PC-9 (cell line): ENCODE measurements at regions not wholly inside any gene's neighbourhood (a gene's known extent, or its start where the extent isn't known, plus 50 kb on each side); places are given as distances from the start of the nearest gene placed in this dataset.

Experiments
- BruUV-seq: library from RNA; stranded (reverse); fragments of 400-500 nt; replicated peaks from 2 replicates; lab custom pipeline; 2021; lab: Mats Ljungman, UMichigan
- CTCF ChIA-PET: fragments of 300-600 bp; sonication (Branson Sonifier 250); formaldehyde crosslinking; loops from one replicate; lab custom pipeline; 2022; ENCODE audit warnings: antibody characterized with exemption; lab: Charles Lee
- POLR2A ChIA-PET: fragments of 300-600 bp; sonication (Branson Sonifier 250); formaldehyde crosslinking; loops from one replicate; lab custom pipeline; 2022; ENCODE audit warnings: antibody characterized with exemption; ENCODE audit not compliant: unreplicated experiment; lab: Charles Lee
- DNase-seq, 2 experiments: peaks; one replicate each; pipeline versions ENCODE4 v3.0.0 to v3.0.0-alpha.2; 2015 to 2022; ENCODE audit warnings: mixed read lengths in 1 of 2
- H2AFZ ChIP-seq: fragments of 200-600 bp; sonication (generic); 2 replicates; pipeline ENCODE4 v1.8.1; 2017; ENCODE audit warnings: antibody characterized with exemption
- H3F3A ChIP-seq: fragments of 200-600 bp; sonication (generic); 2 replicates; pipeline ENCODE4 v1.8.1; 2017; ENCODE audit warnings: antibody characterized with exemption, mild to moderate bottlenecking, low read depth; ENCODE audit not compliant: insufficient read depth
- H3K27ac ChIP-seq: fragments of 200-600 bp; sonication (generic); 2 replicates; pipeline ENCODE4 v1.6.1; 2016; ENCODE audit warnings: mixed run types
- H3K27me3 ChIP-seq: fragments of 200-600 bp; sonication (generic); 2 replicates; pipeline ENCODE4 v1.6.1; 2016; ENCODE audit warnings: low read depth, mixed run types; ENCODE audit not compliant: insufficient read depth
- H3K36me3 ChIP-seq: fragments of 200-600 bp; sonication (generic); 2 replicates; pipeline ENCODE4 v1.6.1; 2016; ENCODE audit warnings: low read depth, mixed run types
- H3K4me1 ChIP-seq: fragments of 200-600 bp; sonication (generic); replicated peaks from 2 replicates; pipeline ENCODE4 v1.6.1; 2016; ENCODE audit warnings: mixed run types; ENCODE audit not compliant: insufficient read depth
- H3K4me2 ChIP-seq: fragments of 200-600 bp; sonication (generic); 2 replicates; pipeline ENCODE4 v1.6.1; 2017; ENCODE audit warnings: mixed run types
- H3K4me3 ChIP-seq: fragments of 200-600 bp; sonication (generic); 2 replicates; pipeline ENCODE4 v1.6.1; 2016; ENCODE audit warnings: mixed run types
- H3K79me2 ChIP-seq: fragments of 200-600 bp; sonication (generic); 2 replicates; pipeline ENCODE4 v1.6.1; 2017; ENCODE audit warnings: low read depth, mixed run types
- H3K9me2 ChIP-seq: fragments of 200-600 bp; sonication (generic); 2 replicates; pipeline ENCODE4 v1.8.1; 2017; ENCODE audit warnings: mild to moderate bottlenecking; ENCODE audit not compliant: insufficient read depth
- H3K9me3 ChIP-seq: fragments of 200-600 bp; sonication (generic); 2 replicates; pipeline ENCODE4 v1.8.1; 2016; ENCODE audit warnings: low read depth; ENCODE audit not compliant: insufficient read depth
- H4K20me1 ChIP-seq: fragments of 200-600 bp; sonication (generic); 2 replicates; pipeline ENCODE4 v1.8.1; 2017; ENCODE audit not compliant: insufficient read depth
- CTCF ChIP-seq: fragments of 200-600 bp; sonication (generic); conservative IDR thresholded peaks from 2 replicates; pipeline ENCODE4 v1.6.1; 2017; ENCODE audit warnings: mixed run types, antibody characterized with exemption, mild to moderate bottlenecking, moderate library complexity
- EZH2 ChIP-seq: fragments of 200-600 bp; sonication (generic); IDR thresholded peaks from 2 replicates; pipeline ENCODE4 v1.8.0; 2017; ENCODE audit warnings: antibody characterized with exemption, low read depth
- intact Hi-C: fragments of 100-400 bp; cut with micrococcal nuclease; formaldehyde crosslinking; loops from one replicate; pipeline ENCODE4 v1.10.0; 2022; ENCODE audit not compliant: unreplicated experiment

- BruUV-seq, result no TSS peak
- H3K4me1 ChIP-seq, result no peaks in the 10 kb centered on the region; the same call in 1 of the 2 replicates
- no peaks in the 10 kb centered on the region for H3K79me2 ChIP-seq
- no peaks in the 10 kb centered on the region for H3K9me2 ChIP-seq
- POLR2A ChIA-PET, result no interaction called here
- H3K36me3 ChIP-seq, result no peaks in the 10 kb centered on the region
- no peak overlapping the region for H3K4me3 ChIP-seq
- no peaks in the 10 kb centered on the region for H3K27me3 ChIP-seq
- H2AFZ ChIP-seq, result no peak overlapping the region
- 0 out of 2 replicates have a peak, but pooled peaks cover 12% of the 10 kb centered on the region for H3K9me3 ChIP-seq
- no peak overlapping the region for H3K4me2 ChIP-seq
- TF ChIP-seq EZH2 (no peak), CTCF (no peak)
- no peak for DNase-seq
- H3K27ac ChIP-seq, result no peak overlapping the region
- H3F3A ChIP-seq, result no peaks in the 10 kb centered on the region
- no peaks in the 10 kb centered on the region for H4K20me1 ChIP-seq
- intact Hi-C loops, result no loop called here
- CTCF ChIA-PET, result interaction anchor here (0.7 kb wide), 1 partner anchor 23 kb away, joined by 5 read pairs; no protein-coding TSS in a partner anchor
Observed at GRCh38 chr5:40017918-40018317, 593.1 kb upstream of the DAB2 start.

- no peaks in the 10 kb centered on the region for H3K27me3 ChIP-seq
- no peak overlapping the region; the same call in 1 of the 2 replicates for H3K4me2 ChIP-seq
- H3K9me3 ChIP-seq, result 0 out of 2 replicates have a peak, but pooled peaks cover 12% of the 10 kb centered on the region
- no peaks in the 10 kb centered on the region; the same call in 1 of the 2 replicates for H3K4me1 ChIP-seq
- H2AFZ ChIP-seq, result no peak overlapping the region
- no peaks in the 10 kb centered on the region for H3K79me2 ChIP-seq
- no peak for DNase-seq
- no peak overlapping the region for H3K4me3 ChIP-seq
- CTCF ChIA-PET, result interaction anchor here (0.6 kb wide), 1 partner anchor 667 kb away, joined by 5 read pairs; no protein-coding TSS in a partner anchor
- H3F3A ChIP-seq, result no peaks in the 10 kb centered on the region
- H3K9me2 ChIP-seq, result no peaks in the 10 kb centered on the region
- H4K20me1 ChIP-seq, result no peaks in the 10 kb centered on the region
- no TSS peak for BruUV-seq
- H3K27ac ChIP-seq, result no peak overlapping the region
- intact Hi-C loops, result no loop called here
- TF ChIP-seq EZH2 (no peak), CTCF (no peak)
- H3K36me3 ChIP-seq, result no peaks in the 10 kb centered on the region
- POLR2A ChIA-PET, result interaction anchor here (0.7 kb wide), 2 partner anchors 420 to 779 kb away, joined by 3 to 13 read pairs; no protein-coding TSS in a partner anchor
Observed at GRCh38 chr5:40017135-40017534, 592.4 kb upstream of the DAB2 start.

- ChIA-PET POLR2A (no interaction called here), CTCF (no interaction called here)
- H4K20me1 ChIP-seq, result no peaks in the 10 kb centered on the region
- no peaks in the 10 kb centered on the region for H3K79me2 ChIP-seq
- H3K4me3 ChIP-seq, result no peak overlapping the region
- H3K27ac ChIP-seq, result no peak overlapping the region
- no peaks in the 10 kb centered on the region for H3K27me3 ChIP-seq
- no peaks in the 10 kb centered on the region; the same call in 1 of the 2 replicates for H3K9me3 ChIP-seq
- intact Hi-C loops, result no loop called here
- no TSS peak for BruUV-seq
- no peak for TF ChIP-seq EZH2
- no peak for TF ChIP-seq CTCF
- H3F3A ChIP-seq, result no peaks in the 10 kb centered on the region
- H3K4me1 ChIP-seq, result no peaks in the 10 kb centered on the region
- H3K9me2 ChIP-seq, result no peaks in the 10 kb centered on the region; the same call in 1 of the 2 replicates
- no peak overlapping the region for H2AFZ ChIP-seq
- H3K36me3 ChIP-seq, result no peaks in the 10 kb centered on the region
- no peak for DNase-seq
- no peak overlapping the region for H3K4me2 ChIP-seq
Observed at GRCh38 chr5:40010436-40010835, 585.7 kb upstream of the DAB2 start.
